ENCODE measurements at regions not wholly inside any gene's neighbourhood (a gene's known extent, or its start where the extent isn't known, plus 50 kb on each side); places are given as distances from the start of the nearest gene placed in this dataset.

- TF ChIP-seq REST (IDR thresholded peaks at IDR 0.05; ENCODE audit: unreplicated experiment) (no peak), ZNF114 (CRISPR knock-in tag; IDR thresholded peaks at IDR 0.05) (no peak), EZH2phosphoT487 (IDR thresholded peaks at IDR 0.05; ENCODE audit: unreplicated experiment) (no peak), ETS1 (IDR thresholded peaks at IDR 0.05) (no peak), EZH2 (IDR thresholded peaks at IDR 0.05; ENCODE audit: low read depth, unreplicated experiment) (no peak), JUNB (IDR thresholded peaks at IDR 0.05; ENCODE audit: unreplicated experiment) (no peak), POLR2AphosphoS5 (IDR thresholded peaks at IDR 0.05; ENCODE audit: low read depth) (no peak), CTCF (conservative IDR thresholded peaks at IDR 0.05; ENCODE audit: low read depth in 2 of 2) (no peak), STAT1 (IDR thresholded peaks at IDR 0.05; ENCODE audit: unreplicated experiment) (no peak)
Measured at GRCh38 chr14:53709381-53709780, 247.2 kb downstream of the BMP4 start (continued).

GRCh38 chr14:53703457-53703856 lies 253.2 kb downstream of the BMP4 start:
- peaks cover 3% of the 10 kb centered on the region for H3K27me3 Mint-ChIP-seq (ENCODE audit: insufficient read depth, low read depth, poor library complexity)
- no peaks in the 10 kb centered on the region for H3K4me1 Mint-ChIP-seq
- TF ChIP-seq JUNB (IDR thresholded peaks at IDR 0.05; ENCODE audit: unreplicated experiment) = no peak
- TF ChIP-seq EZH2 (IDR thresholded peaks at IDR 0.05; ENCODE audit: low read depth, unreplicated experiment) = no peak
- TF ChIP-seq CREB1 (CRISPR knock-in tag; IDR thresholded peaks at IDR 0.05; ENCODE audit: low read depth) = no peak
- TF ChIP-seq EZH2phosphoT487 (IDR thresholded peaks at IDR 0.05; ENCODE audit: unreplicated experiment) = no peak
- no peak for TF ChIP-seq STAT1 (IDR thresholded peaks at IDR 0.05; ENCODE audit: unreplicated experiment)
- TF ChIP-seq NANOG (IDR thresholded peaks at IDR 0.05; ENCODE audit: borderline replicate concordance) = no peak
- no peak for TF ChIP-seq CTCF (conservative IDR thresholded peaks at IDR 0.05; ENCODE audit: low read depth in 2 of 2)

More at GRCh38 chr14:53703457-53703856, 253.2 kb downstream of the BMP4 start:
- no peak overlapping the region for H3K27ac ChIP-seq (ENCODE audit: low read depth)
- no peaks in the 10 kb centered on the region for H3K36me3 Mint-ChIP-seq (ENCODE audit: low read depth)
- ATAC-seq (no peak), DNase-seq (ENCODE audit: low spot score) (no peak)
- peaks cover 21% of the 10 kb centered on the region for H3K9me2 ChIP-seq (ENCODE audit: insufficient read depth)
- H3K9me3 Mint-ChIP-seq = no peaks in the 10 kb centered on the region
- no peaks in the 10 kb centered on the region for H3K4me1 ChIP-seq (ENCODE audit: insufficient read depth)
- H3K27me3 ChIP-seq (ENCODE audit: insufficient read depth) = no peaks in the 10 kb centered on the region
- no peaks in the 10 kb centered on the region for H3K36me3 ChIP-seq (ENCODE audit: insufficient read depth)
- no peak overlapping the region for H3K4me3 Mint-ChIP-seq
- no peak overlapping the region for H3K27ac Mint-ChIP-seq
- no peak overlapping the region for H3K4me2 ChIP-seq
- no peaks in the 10 kb centered on the region for H4K20me1 ChIP-seq (replicated peaks; ENCODE audit: insufficient read depth)
- H3F3A ChIP-seq (replicated peaks; ENCODE audit: low read depth) = no peaks in the 10 kb centered on the region
- no peak overlapping the region for H3K4me3 ChIP-seq
- H3K79me2 ChIP-seq (replicated peaks; ENCODE audit: insufficient read depth) = no peaks in the 10 kb centered on the region
- no peak overlapping the region for H2AFZ ChIP-seq

Measured in GM23338 (cell line).